T-cell (primary cell): ENCODE measurements at regions not wholly inside any gene's neighbourhood (a gene's known extent, or its start where the extent isn't known, plus 50 kb on each side); places are given as distances from the start of the nearest gene placed in this dataset.

Experiments used
- ATAC-seq, 4 experiments: fragments of 200-7000 bp in 3 of 4; fragments of 150-1000 bp in 1 of 4; cut with Tn5 transposase; replicated peaks in 1 of 4; 1 replicate in 3 of 4; 2 replicates in 1 of 4; pipeline ENCODE4 v1.10.0; 2021; ENCODE audit warnings: moderate library complexity in 3 of 4, mild to moderate bottlenecking in 2 of 4, moderate number of reproducible peaks in 1 of 4
- CTCF ChIA-PET, 2 donors: fragments of 300-600 bp; sonication (Branson Sonifier 250); formaldehyde crosslinking; loops; one replicate each; lab custom pipeline; 2022; ENCODE audit warnings: antibody characterized with exemption in 2 of 2; lab: Charles Lee
- POLR2A ChIA-PET, 2 donors: fragments of 300-600 bp; sonication (Branson Sonifier 250); formaldehyde crosslinking; loops; one replicate each; lab custom pipeline; 2022; ENCODE audit warnings: antibody characterized with exemption in 2 of 2; lab: Charles Lee
- DNase-seq, 35 experiments: peaks; one replicate each; pipeline versions ENCODE4 v3.0.0 to v3.0.0-alpha.2; 2013 to 2023
- H3K27ac ChIP-seq: one replicate; pipeline ENCODE4 v1.5.1; 2013; ENCODE audit warnings: low read length
- H3K27me3 ChIP-seq, 2 experiments: replicated peaks in 1 of 2; 1 replicate in 1 of 2; 2 replicates in 1 of 2; pipeline versions ENCODE4 v1.6.1 to v1.7.0; 2013; ENCODE audit warnings: low read length in 1 of 2, mixed read lengths in 1 of 2; ENCODE audit not compliant: control insufficient read depth in 2 of 2, insufficient read depth in 2 of 2; ENCODE audit errors: extremely low read depth in 1 of 2
- H3K36me3 ChIP-seq, 2 donors: 1 replicate in 1 of 2; 2 replicates in 1 of 2; pipeline versions ENCODE4 v1.6.1 to v1.7.0; 2013; ENCODE audit warnings: low read length in 1 of 2; ENCODE audit not compliant: control insufficient read depth in 2 of 2, insufficient read depth in 1 of 2; ENCODE audit errors: extremely low read depth in 1 of 2
- H3K4me1 ChIP-seq, 2 experiments: 1 replicate in 1 of 2; 2 replicates in 1 of 2; pipeline versions ENCODE4 v1.6.1 to v1.7.0; 2013; ENCODE audit warnings: low read length in 2 of 2, mixed read lengths in 1 of 2; ENCODE audit not compliant: insufficient read depth in 2 of 2, control insufficient read depth in 1 of 2; ENCODE audit errors: extremely low read depth in 1 of 2
- H3K4me3 ChIP-seq, 2 donors: 1 replicate in 1 of 2; 2 replicates in 1 of 2; pipeline versions ENCODE4 v1.5.1 to v1.7.0; 2013; ENCODE audit warnings: mild to moderate bottlenecking in 2 of 2, low read length in 1 of 2, moderate library complexity in 1 of 2; ENCODE audit not compliant: control insufficient read depth in 1 of 2; ENCODE audit errors: extremely low read depth in 1 of 2
- H3K9me3 ChIP-seq: 2 replicates; pipeline ENCODE4 v1.7.0; 2013
- H3K27ac Mint-ChIP-seq, 2 donors: one replicate each; pipeline ENCODE4 v1.8.0; 2020 to 2021; ENCODE audit warnings: mild to moderate bottlenecking in 2 of 2, mixed read lengths in 2 of 2
- H3K27me3 Mint-ChIP-seq, 2 donors: one replicate each; pipeline ENCODE4 v1.8.0; 2021 to 2022; ENCODE audit warnings: mixed read lengths in 2 of 2
- H3K36me3 Mint-ChIP-seq: one replicate; pipeline ENCODE4 v1.8.0; 2021; ENCODE audit warnings: mixed read lengths
- H3K4me1 Mint-ChIP-seq, 3 donors: one replicate each; pipeline ENCODE4 v1.8.0; 2020 to 2022; ENCODE audit warnings: mixed read lengths in 3 of 3, mild to moderate bottlenecking in 1 of 3
- H3K4me3 Mint-ChIP-seq, 3 donors: one replicate each; pipeline ENCODE4 v1.8.0; 2020 to 2022; ENCODE audit warnings: mild to moderate bottlenecking in 3 of 3, mixed read lengths in 3 of 3, moderate library complexity in 3 of 3
- H3K9me3 Mint-ChIP-seq, 3 donors: one replicate each; pipeline ENCODE4 v1.8.0; 2020 to 2022; ENCODE audit warnings: mixed read lengths in 3 of 3
- WGBS: methylation state at CpG from one replicate; pipeline ENCODE4 v1.1.5; 2013; ENCODE audit warnings: missing lambda C conversion rate; ENCODE audit not compliant: insufficient coverage; 5-methylcytosine and 5-hydroxymethylcytosine counted together

DNA sequence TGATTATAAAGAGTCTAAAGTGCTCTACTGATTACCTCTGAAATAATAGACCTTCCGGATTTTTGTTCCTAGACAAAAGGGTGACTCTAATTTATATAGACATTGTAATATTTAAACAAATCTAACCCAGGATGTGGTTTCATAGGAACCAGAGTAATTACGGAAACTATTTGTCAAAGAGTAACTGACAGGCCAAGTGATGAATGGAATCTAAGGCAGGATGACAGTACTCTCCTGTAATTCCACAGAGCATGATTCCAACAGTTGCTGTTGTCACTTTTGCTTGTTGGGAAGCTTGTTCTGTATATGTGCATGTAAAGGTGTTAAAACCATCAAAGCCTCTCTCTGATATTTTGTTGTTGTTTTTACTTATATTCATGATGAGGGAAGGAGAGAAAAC lies 1141.0 kb downstream of the IGSF11 start:
- H3K4me3 Mint-ChIP-seq: no peak overlapping the region
- ChIA-PET CTCF (no interaction called here), POLR2A (no interaction called here)
- no peak overlapping the region for H3K4me3 ChIP-seq
- H3K36me3 Mint-ChIP-seq: no peaks in the 10 kb centered on the region
- DNase-seq: no peak
- no peaks in the 10 kb centered on the region for H3K36me3 ChIP-seq
- WGBS: no CpG with 5 or more reads among the region's 2 CpGs
- no peaks in the 10 kb centered on the region for H3K4me1 Mint-ChIP-seq
- H3K27me3 ChIP-seq: no peaks in the 10 kb centered on the region
- peaks cover 2 to 13% (median 7%) of the 10 kb centered on the region in 3 donors for H3K9me3 Mint-ChIP-seq
- H3K4me1 ChIP-seq: no peaks in the 10 kb centered on the region
- no peaks in the 10 kb centered on the region for H3K9me3 ChIP-seq
- ATAC-seq: no peak
- H3K27ac ChIP-seq: no peak overlapping the region
- H3K27me3 Mint-ChIP-seq: no peaks in the 10 kb centered on the region
- no peak overlapping the region for H3K27ac Mint-ChIP-seq

DNA sequence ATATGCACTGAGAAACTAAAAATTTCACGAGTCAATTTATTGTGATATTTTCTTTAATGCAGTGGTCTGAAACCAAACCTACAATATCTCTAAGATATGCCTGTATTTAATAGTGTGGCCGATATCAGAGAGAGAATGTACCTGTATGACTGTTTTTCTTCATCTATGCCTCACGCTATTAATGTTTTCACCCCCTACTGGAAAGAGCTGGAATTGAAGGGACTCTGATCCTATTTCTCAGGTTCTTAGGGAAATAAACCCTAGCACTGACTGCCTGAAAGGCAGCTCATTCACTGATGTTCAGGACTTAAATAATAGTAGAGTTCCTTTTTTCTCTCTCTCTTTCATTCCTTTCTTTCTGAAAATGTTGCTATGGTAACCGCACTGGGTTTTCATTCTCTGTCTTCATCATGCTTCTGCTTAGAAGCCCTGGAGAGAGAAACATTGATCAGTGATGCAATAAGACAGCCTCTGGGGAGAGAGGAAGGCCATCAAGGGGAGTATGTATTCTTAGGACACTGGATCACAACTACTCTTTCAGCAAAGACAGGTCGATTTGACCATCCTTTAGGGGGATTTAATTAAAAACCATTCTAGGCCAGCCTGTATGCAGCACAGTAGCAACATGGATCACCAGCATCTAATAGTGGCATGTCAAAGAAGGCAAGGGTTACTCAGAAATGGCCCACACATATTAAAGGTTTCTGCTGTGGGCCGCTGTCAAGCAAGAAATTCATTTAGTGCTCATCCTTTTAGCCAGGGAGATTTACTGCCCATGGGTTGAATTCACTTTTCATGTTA lies 1135.7 kb downstream of the IGSF11 start:
- no peaks in the 10 kb centered on the region for H3K27me3 ChIP-seq
- Mint-ChIP-seq H3K4me1 (no peaks in the 10 kb centered on the region), H3K36me3 (no peaks in the 10 kb centered on the region), H3K4me3 (no peak overlapping the region), H3K27me3 (no peaks in the 10 kb centered on the region), H3K27ac (no peak overlapping the region), H3K9me3 (peaks cover 2 to 26% (median 6%) of the 10 kb centered on the region in 3 donors)
- ATAC-seq: no peak
- DNase-seq: no peak
- H3K27ac ChIP-seq: no peak overlapping the region
- H3K9me3 ChIP-seq: no peaks in the 10 kb centered on the region
- no peaks in the 10 kb centered on the region for H3K4me1 ChIP-seq
- CTCF ChIA-PET: no interaction called here
- 43% methylated on average over 1 of the region's 6 CpGs for WGBS
- H3K36me3 ChIP-seq: no peaks in the 10 kb centered on the region
- POLR2A ChIA-PET: interaction anchor here in 1 of 2 donors (0.6 kb wide), 1 partner anchor 126 kb away, joined by 4 read pairs; no protein-coding TSS in a partner anchor
- H3K4me3 ChIP-seq: no peak overlapping the region

DNA sequence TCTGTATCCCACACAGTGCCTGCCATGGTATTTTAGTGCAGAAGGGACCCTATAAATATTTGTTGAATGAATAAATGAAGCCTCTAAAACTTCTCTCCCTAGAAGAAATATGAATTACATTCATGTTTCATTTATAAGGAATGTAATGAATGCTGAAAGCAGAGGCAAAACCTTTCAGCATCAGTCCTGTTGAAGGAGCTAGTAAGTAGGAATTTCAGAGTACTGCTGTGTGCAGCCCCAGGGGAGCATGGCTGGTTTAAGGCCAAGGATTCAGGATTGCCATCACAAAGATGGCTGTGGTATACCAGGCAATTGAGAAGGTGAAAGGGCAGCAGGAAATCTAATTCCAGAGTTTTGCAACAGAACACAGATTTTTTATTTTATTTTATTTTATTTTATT lies 1131.4 kb downstream of the IGSF11 start:
- CTCF ChIA-PET: interaction anchor here in 1 of 2 donors (0.7 kb wide), 1 partner anchor 1938 kb away, joined by 4 read pairs; no protein-coding TSS in a partner anchor
- no peak for ATAC-seq
- Mint-ChIP-seq H3K27me3 (no peaks in the 10 kb centered on the region), H3K27ac (no peak overlapping the region), H3K9me3 (peaks cover 0 to 17% (median 6%) of the 10 kb centered on the region in 3 donors), H3K36me3 (no peaks in the 10 kb centered on the region), H3K4me3 (no peak overlapping the region), H3K4me1 (no peaks in the 10 kb centered on the region)
- POLR2A ChIA-PET: interaction anchor here (0.7 kb wide), 2 partner anchors 307 to 864 kb away, joined by 3 to 5 read pairs; no protein-coding TSS in a partner anchor
- H3K9me3 ChIP-seq: no peaks in the 10 kb centered on the region
- H3K27ac ChIP-seq: no peak overlapping the region
- H3K36me3 ChIP-seq: no peaks in the 10 kb centered on the region
- H3K4me1 ChIP-seq: no peaks in the 10 kb centered on the region
- no peaks in the 10 kb centered on the region for H3K27me3 ChIP-seq
- no peak overlapping the region for H3K4me3 ChIP-seq
- DNase-seq: no peak

DNA sequence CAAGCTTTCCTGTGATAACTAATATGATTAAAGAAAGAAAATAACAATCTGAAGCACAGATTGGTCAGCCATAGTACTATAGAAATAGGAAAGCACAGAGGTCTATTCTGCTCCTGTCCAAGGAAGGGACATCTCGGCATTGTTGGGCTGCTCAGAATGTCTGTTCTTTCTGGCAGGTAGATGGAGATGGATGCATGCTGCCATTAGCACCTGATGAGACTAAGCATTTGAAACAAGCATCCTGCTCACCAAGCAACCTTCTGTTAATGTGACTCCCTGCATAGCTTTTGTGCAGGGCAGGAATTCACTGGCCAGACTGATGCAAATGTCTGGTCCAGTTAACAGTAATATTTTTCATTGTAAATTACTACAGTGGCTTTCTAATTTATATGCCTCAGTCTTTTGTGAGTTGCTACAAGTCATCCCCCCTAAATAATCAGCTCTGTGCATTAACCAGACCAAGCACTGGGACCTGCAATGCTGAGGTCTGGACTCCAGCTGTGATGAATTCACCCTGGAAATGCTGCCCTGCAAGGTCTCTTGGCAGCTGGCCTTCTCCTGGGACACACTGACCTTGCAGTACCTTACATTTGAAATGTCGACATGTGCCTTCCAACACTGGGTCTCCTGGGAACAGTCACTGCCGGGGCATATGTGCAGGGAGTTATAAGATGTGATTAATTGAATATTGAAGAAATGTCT lies 1123.7 kb downstream of the IGSF11 start:
- DNase-seq (no peak), ATAC-seq (no peak)
- H3K36me3 ChIP-seq: no peaks in the 10 kb centered on the region
- CTCF ChIA-PET: no interaction called here
- H3K4me1 Mint-ChIP-seq: no peaks in the 10 kb centered on the region
- H3K4me1 ChIP-seq: no peaks in the 10 kb centered on the region
- no peaks in the 10 kb centered on the region for H3K27me3 ChIP-seq
- no peak overlapping the region for H3K27ac Mint-ChIP-seq
- H3K4me3 ChIP-seq: no peak overlapping the region
- H3K36me3 Mint-ChIP-seq: no peaks in the 10 kb centered on the region
- no peak overlapping the region for H3K4me3 Mint-ChIP-seq
- H3K9me3 Mint-ChIP-seq: peaks cover 5 to 12% (median 6%) of the 10 kb centered on the region in 3 donors
- no CpG with 5 or more reads among the region's 3 CpGs for WGBS
- H3K9me3 ChIP-seq: no peaks in the 10 kb centered on the region
- no peaks in the 10 kb centered on the region for H3K27me3 Mint-ChIP-seq
- POLR2A ChIA-PET: interaction anchor here in 1 of 2 donors (0.7 kb wide), 1 partner anchor 411 kb away, joined by 3 read pairs; no protein-coding TSS in a partner anchor
- H3K27ac ChIP-seq: no peak overlapping the region

DNA sequence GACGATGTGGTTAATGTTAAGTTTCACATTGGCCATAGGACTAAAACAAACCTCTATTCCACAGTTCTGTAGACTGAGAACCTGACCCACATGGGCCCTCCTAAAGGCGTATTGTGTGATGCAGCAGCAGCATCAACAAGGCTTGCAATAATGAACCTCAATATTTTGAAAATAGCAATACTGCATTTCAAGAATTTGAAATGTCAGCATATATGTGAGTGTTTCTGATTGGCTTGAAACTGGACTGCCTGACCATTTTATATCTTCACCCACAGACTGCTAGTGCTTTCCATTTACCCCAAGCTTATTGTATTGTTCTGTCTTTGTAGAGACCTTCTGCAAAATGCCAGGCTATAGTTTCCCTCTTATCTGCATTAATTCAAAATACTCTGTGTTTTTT lies 1122.3 kb downstream of the IGSF11 start:
- Histone ChIP-seq H3K9me3 (no peaks in the 10 kb centered on the region), H3K36me3 (no peaks in the 10 kb centered on the region), H3K4me3 (no peak overlapping the region), H3K27me3 (no peaks in the 10 kb centered on the region), H3K27ac (no peak overlapping the region), H3K4me1 (no peaks in the 10 kb centered on the region)
- Mint-ChIP-seq H3K36me3 (no peaks in the 10 kb centered on the region), H3K4me3 (no peak overlapping the region), H3K4me1 (no peaks in the 10 kb centered on the region), H3K27ac (no peak overlapping the region), H3K27me3 (no peaks in the 10 kb centered on the region), H3K9me3 (peaks cover 5 to 14% (median 9%) of the 10 kb centered on the region in 3 donors)
- no CpG with 5 or more reads among the region's 2 CpGs for WGBS
- no peak for ATAC-seq
- ChIA-PET CTCF (no interaction called here), POLR2A (no interaction called here)
- DNase-seq: no peak

DNA sequence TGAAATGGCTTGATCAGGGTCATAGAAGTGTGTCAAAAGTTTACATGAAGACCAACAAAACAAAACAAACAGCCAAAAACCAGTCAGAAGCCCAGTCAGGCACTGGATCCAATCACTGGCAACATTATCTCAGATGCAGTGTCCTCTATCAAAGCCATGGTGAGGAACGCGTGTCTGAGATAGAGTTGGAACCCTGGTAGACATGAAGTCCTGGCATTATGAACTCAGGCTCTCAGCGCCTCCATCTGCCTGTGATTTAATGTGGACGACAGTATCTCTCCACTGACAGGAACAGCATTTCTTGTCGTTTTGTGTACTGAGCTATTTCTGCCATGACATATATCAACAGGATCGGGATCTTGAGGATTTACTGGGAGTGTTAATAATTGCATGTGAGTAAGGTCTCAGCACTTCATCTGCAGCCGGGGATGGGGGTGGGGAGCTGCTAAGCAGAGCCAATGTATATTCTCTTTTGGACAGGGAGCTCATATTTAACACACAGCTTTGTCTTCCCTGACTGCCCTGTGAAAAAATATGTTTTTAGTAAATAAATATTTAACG lies 1120.0 kb downstream of the IGSF11 start:
- H3K27me3 Mint-ChIP-seq: no peaks in the 10 kb centered on the region
- H3K27ac Mint-ChIP-seq: no peak overlapping the region
- H3K9me3 Mint-ChIP-seq: peaks cover 5 to 10% (median 5%) of the 10 kb centered on the region in 3 donors
- Histone ChIP-seq H3K4me3 (no peak overlapping the region), H3K4me1 (no peaks in the 10 kb centered on the region), H3K9me3 (no peaks in the 10 kb centered on the region), H3K27me3 (no peaks in the 10 kb centered on the region), H3K27ac (no peak overlapping the region), H3K36me3 (no peaks in the 10 kb centered on the region)
- H3K4me1 Mint-ChIP-seq: no peaks in the 10 kb centered on the region
- DNase-seq (no peak), ATAC-seq (no peak)
- no peak overlapping the region for H3K4me3 Mint-ChIP-seq
- CTCF ChIA-PET: no interaction called here
- H3K36me3 Mint-ChIP-seq: no peaks in the 10 kb centered on the region
- POLR2A ChIA-PET: no interaction called here
- 94% methylated on average over 4 of the region's 8 CpGs for WGBS
